ENCODE measurements at regions not wholly inside any gene's neighbourhood (a gene's known extent, or its start where the extent isn't known, plus 50 kb on each side); places are given as distances from the start of the nearest gene placed in this dataset.

DNA sequence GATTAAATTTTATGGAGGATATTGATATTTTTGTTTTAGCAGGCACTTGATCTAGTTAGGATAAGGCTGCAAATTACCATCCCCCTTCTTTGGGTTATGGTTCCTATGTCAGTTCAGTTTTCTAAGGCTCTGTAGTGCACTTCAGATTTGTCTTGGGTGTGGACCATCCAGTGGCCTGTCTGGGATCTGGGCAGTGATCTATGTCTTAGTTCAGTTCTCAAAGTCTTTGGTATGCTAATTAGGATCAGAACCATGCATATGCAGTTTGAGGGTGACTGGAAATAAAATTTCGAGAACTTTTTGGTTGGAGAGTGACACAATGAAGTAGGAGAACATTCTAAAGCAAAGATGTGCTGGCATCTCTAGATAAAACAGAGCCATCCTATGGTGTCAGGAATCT is 388.2 kb downstream of the MID1IP1 start:
- DNase-seq, result no peak

DNA sequence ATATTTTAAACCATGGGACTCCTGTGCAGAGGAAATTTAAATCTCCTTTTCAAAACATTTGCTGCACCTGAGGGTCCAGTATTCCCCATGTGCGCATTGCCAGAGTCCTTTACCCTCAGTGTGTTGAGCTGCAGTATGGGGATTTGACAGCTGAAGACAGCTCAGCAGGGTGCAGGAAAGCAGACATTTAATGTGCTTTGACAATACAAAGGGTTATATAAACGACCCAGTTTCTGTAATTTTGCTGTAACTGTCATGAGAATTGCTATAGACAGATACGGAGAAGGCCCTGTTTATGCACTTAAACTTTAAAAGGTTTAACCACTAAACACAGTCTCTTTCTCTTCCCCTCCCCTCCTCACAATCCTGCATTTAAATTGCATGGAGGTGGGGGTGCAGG is 393.4 kb downstream of the MID1IP1 start:
- no peak for DNase-seq

DNA sequence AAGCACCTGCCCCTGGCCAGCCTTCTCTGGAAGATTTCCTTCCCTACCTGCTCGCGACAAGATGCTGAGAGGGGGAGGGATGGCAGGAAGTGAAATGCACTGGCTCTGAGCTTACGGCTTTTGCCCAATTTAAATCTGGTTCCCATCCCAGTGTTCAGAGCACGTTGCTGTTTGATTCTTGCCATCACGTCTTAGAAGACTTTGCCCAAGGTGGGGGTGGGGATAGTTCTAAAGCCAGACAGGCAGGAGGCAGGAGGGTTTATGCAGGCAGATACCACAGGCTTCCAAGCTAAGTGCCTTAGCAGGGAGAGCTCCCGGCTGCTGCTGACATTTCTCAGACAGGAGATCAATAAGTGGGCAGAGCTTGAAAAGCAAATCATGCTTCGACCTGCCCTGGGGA is 393.9 kb downstream of the MID1IP1 start:
- DNase-seq, result no peak

DNA sequence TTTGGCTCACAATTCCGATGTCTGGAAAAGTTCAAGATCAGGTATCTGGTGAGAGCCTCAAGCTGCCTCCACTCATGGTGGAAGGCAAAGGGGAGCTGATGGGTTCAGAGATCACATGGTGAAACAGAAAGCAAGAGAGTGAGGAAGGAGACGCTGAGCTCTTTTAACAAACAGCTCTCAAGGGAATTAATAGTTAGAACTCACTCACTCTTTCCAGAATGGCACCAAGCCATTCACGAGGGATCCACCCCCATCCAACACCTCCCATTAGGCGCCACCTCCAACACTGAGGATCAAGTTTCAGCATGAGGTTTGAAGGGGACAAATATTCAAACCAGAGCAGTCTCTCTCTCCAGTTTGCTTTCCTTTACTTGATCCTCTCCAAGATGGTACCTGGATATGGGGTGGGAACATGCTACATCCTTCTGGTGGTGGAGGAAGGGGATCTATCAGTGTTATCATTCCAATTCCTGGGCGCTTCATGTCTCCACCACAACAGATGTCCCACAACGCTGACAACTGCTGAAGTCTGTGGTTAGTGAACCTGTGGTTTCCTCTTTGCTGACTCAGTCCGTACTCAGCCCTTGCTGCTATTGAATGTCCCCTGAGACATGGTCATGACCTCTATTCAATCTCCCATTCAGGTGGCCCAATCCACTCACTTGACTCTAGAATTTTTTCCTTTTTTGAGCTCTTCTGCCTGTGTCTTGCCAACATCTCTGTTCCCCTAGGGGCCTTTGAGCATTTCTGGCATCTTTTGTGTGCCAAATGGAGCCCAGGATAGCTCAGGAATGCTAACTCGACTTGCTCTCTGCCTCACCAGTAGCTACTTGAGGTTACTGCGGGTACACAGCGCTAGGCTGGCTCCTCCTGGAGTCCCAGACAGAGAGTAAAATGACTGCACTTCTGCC is 395.2 kb downstream of the MID1IP1 start:
- DNase-seq, result no peak

DNA sequence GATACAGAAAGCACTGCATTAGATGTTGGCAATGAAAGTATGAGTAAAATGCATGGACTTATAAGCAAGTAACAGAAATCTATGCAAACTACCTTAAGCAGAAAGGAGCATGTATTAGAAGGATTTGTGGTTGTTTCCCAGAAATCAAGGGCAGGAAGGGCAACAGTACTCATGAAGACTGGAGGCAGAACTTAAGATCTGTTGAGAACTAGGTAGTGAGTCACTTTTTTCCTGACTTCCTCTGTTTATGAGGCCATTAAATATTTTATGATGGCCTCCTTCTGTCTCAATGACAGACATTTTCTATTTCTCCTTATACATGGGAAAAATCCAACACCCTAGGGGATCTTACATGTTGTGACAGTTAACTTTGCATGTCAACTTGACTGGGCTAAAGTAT is 398.2 kb downstream of the MID1IP1 start:
- no peak for DNase-seq

DNA sequence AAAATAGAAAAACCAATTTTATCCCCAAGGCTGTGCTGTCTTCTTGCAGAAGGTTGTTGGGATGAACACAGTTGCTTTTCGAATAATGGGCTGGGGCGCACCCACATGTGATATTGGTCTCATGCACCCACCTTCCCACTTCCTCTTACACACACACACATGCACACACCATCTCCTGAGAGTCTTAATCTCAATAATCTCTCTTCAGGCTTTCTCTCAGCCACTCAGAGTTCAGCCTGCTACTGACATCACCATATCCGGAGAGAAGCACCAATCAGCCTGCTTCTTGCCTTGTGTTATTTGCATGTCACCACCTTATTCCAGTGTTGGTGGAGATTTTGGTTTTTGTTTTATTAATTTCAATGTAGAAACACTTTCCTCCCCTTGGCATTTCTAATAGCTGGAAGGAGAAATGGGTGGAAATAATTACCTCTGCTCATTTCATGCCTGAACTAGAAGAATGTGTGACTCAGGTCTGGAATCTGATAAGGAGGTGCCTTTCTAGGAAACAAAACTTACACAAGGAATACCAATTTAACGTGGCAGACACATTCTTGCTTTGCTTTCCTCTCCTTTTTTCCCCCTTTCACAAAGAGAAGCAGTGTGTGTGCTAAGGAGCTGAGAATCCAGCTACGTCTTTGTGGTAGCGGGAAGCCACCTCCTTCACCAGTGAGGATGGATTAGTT is 400.2 kb downstream of the MID1IP1 start:
- DNase-seq, result no peak

DNA sequence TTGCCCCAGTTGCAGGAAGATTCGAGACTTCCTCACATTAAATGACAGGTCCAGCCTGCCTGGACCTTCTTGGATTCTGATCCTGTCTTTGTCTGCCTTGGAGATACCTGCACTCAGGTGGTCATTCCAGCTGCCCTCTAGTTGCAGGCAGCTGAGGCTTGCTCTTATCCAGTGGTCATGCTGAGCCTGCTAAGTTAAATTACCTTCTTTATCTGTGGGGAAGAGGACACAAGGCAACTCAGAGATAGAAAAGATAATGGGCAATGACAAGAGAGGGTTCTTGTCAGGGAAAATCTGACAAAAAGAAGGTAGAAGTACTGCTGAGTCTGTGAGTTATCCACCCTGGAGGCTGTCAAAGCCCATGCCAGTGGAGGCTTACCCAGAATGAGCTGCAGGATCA is 401.4 kb downstream of the MID1IP1 start:
- DNase-seq, result no peak

DNA sequence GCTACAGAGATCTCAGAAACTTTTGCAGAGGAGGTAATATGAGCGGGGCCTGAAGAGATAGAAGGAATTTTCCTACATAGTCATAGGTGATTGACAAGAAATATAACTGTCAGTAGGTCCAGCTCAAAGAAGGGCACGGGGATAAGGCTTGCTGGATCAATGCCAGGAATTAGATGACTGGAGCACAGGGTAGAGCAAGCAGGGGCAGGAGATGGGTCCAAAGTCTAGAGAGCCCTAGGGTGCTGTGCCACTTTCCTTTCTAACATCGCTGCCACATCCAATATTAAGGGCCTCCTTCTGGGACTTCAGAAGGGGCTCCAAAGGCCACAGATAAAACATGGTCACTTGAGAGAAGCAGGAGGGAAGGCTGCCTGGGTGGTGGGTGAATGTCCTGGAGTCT is 402.2 kb downstream of the MID1IP1 start:
- no peak for DNase-seq

DNA sequence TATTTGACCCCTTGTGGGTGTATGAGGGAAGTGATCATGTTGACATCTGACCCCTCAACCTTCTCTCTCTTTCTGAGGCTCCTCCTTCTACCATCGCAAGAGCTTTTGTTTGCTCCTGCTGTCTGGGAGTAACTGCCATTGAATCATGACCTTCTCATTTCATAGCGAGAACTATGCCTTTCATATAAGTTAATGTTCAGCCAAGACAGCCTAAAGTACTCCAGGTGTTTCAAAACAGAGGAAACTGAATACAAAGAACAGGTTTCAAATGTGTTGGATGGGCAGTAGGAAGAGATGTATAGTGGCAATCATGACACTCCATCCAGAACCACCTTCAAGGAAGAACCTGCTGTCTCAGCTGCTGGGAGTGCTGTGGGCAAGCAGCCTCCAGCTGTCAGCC is 403.1 kb downstream of the MID1IP1 start:
- DNase-seq, result no peak

DNA sequence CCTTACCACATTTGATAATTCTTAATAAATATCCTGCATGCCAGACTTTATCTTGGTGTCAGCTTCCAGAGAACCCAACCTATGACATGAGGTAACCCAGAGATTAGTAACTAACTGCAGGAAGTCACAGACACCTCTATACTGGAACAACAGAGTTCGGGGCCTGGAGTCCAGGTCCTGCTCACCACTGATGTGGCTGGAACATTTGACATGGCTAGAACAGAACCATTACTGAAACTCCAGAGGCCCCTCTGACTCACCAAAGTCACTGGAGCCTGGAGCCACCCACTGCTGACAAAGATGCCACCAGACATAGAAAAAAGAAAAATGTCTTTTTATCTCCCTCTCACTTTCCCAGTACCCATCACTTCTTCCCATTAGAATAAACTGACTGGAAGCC is 403.7 kb downstream of the MID1IP1 start:
- no peak for DNase-seq

DNA sequence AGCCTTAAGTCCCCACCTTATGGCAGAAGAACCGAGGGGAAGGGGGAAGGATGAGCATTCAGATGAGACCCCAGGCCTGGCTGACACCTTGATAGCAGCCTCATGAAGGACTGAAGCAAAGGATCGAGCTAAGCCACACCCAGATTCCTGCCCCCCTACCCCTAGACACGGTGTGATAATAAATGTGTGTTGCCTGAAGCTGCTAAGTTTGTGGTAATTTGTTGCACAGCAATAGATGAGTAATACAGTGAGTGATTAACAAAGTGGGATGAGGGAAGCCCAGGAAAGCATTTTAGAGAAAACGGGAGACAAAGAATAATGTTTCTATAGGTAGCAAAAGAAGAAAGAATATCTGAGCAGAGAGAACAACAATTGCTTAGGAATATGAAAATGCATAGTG is 404.2 kb downstream of the MID1IP1 start:
- no peak for DNase-seq

DNA sequence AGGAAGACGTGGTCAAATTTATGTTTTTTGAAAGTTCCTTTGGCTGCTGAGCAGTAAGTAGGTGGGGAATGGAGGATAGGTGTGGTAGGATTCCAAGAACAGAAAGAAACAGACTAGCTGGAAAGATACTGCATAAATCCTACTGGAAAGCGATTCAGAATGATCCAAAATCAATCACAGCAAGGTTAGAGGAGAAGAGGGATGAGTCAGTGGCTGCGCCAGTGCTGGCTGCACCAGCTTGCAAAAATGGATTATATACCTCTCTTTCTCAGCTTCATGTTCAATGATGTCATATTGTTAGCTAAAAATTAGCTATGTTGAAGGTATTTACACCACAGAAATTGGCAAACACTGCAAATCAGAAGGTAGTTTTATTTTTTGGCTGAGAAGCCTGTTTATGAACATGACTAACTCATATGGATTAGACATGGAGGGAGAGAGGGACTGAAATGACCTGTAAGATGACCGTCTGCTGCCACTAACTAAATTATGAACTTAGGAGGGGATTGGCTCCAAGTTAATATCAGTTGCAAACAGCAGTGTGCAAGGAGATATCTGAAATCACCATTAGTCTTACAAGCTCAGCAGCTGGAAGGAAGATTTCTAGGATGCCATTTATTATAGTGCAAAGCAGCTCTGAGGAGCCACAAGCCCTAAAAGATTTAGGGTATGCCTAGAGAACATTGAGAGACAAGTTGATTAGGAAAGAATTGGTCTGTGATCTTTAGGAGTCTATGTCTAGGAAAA is 405.3 kb downstream of the MID1IP1 start:
- DNase-seq, result no peak

DNA sequence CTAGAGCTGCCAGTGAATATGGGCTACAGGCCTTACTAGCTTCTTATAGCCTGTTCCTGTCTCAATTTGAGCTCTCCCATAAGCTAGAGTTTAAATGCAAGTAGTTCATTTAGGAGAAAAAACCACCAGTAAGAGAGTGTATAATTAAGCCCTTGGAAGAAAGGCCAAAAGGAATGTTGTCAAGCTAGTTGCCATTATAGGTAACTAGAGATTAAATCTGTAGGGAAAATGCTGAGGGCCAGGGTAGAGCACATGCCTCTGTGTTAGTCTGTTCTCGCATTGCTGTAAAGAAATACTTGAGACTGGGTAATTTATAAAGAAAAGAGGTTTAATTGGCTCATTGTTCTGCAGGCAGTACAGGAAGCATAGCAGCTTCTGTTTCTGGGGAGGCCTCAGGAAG is 410.2 kb downstream of the MID1IP1 start:
- DNase-seq, result no peak

DNA sequence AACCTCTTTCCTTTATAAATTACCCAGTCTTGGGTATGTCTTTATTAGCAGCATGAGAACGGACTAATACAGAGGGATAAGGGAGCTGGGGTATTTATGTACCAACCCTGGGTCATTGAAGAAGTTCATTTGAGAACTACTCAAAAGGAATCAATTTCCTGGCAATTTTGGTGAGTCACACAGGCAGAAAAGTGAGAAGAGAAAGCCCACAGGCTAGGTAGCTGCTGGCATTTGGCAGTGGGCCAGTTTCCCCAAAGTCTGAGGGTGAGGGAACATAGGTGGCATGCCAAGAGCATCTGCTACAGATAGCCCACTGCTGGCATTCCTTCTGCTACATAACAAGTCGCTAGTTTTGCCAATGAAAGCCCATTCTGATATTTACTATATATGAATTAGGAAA is 411.2 kb downstream of the MID1IP1 start:
- no peak for DNase-seq

DNA sequence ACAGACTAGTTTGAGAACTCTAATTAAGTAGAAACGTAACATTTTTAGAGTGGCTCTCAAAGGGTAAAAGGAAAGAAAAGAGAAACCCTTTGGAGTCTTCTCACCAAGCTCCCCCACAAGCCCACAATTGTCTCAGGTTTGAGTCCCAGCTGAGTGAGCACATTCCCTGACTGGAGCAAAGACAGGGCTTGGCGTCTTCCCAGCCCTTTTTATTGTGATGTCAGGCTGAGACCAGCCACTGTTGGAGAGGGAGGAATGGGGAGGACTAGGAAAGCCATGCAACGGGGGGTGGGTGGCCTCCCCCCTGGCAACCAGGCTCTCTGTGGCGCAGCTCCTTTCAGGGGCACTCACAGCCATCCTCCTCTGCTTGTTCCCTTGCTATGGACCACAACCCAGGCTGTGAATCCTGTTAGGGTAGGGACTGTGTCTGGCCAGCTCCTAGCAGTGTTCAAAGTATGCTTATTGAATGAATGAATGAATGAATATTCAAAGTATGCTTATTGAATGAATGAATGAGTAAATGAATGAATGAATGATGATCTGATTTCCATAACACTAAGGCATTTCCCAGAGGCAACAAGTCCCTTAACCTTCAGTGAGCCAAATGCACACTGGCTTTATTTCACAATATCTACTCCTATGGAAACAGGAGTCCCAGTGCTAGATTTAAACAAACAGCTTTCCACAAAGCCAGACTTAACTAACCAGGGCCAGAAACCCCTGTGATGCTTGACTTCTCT is 413.3 kb downstream of the MID1IP1 start:
- no peak for DNase-seq

DNA sequence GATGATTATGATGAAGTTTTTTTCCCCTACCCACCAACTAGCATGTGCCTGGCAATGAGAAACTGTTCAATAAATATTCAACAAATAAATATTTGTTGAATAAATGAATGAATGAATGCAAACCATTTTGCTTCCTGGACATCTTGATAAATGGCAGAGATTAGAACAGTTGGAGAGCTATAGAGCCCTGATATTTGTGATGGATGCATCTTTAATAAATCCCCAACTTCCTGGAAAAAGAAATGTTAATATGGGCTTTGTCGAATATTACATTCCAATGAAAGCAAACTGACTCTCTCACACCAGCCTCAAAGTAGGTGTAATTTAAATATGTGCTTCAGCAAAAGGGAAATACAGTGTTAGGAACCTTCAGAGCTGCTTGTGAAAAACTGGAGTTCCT is 419.7 kb downstream of the MID1IP1 start:
- no peak for DNase-seq

DNA sequence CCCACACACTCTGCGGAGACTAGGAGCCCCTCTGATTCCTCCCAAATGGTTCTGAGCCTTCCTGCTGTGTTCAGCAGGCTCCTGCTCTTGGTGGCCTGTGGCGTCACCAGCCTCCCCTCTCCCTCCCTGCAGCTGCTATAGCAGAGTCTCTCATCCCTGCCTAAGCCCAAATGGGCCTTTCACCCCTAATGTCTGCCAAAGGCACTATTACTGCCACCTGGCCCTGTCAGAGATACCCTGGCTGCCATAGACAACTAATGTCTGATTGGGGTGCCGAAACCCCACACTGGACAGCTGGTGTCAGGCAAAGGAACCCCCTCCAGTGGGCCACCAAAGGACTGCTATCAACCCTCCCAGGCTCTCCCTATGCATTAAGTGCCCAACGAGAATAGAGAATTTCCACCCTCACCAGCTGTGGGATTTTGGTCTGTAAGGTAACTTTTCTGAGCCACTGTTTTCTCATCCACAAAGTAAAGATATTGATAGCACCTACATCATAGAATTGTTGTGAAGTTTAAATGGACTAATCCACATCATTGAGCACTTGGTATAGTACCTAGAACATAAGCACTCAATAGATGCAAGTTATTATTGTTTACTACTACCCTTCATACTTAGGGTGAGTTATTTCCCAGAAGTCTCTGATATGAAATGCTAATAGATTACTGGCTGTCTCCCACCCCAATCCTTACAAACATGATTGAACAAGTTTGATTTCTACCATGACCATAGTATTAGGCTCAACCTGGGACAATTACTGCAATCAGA is 421.3 kb downstream of the MID1IP1 start:
- no peak for DNase-seq

DNA sequence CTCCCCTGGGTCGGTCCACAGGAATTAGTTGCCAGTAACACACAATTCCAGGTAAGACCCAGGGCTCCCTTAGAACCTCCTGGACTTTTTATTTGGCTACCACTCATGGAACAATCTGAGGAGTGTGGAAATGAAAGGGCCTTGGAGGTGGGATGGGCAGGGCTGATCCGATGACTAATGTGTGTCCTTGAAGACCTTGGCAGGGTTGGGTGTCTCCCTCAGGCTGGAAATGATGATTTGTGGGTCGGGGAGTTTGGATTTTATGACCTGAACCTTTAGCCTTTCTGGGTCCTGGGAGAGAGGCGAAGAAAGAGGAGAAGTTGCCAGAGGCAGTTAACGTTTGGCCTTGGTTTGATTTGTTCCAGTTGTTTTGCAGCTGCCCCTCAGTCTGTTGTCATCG is 425.0 kb downstream of the MID1IP1 start:
- no peak for DNase-seq

DNA sequence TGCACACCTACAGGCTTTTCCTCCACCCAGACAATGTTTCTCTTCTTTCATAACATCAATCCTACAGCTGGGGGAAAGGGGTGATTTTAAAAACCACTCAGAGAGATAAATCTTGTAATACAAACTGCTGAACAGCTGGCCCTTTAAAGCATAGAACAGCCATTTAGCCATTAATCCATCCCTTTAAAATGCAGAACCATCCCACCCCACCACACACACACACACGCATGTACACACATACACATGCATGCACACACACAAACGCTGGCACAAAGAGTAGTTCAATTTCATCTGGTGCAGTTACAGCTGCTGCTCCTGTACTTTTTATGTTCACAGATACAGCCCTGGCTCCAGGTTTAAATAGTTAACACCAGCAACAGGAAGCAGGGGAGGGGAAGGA is 426.1 kb downstream of the MID1IP1 start:
- peak; percentile 92 for DNase-seq

DNA sequence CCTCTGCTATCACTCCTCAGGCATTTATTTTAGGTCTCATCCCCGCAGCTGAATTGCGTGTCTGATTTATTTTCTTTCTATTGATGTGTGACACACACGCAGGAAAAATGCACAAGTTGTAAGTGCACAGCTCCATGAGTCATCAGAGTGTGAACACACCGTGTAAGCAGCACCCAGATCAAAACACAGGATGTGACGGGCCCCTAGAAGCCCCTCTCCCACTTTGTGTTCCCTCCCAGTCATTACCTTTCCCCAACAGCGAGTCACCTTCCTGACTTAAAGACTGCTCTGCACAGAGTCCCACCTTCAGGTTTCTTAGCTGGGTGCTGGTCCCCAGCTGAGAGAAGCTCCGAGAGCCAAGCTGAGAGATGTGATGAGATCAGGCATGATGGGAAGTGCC is 436.7 kb downstream of the MID1IP1 start:
- DNase-seq, result no peak

DNA sequence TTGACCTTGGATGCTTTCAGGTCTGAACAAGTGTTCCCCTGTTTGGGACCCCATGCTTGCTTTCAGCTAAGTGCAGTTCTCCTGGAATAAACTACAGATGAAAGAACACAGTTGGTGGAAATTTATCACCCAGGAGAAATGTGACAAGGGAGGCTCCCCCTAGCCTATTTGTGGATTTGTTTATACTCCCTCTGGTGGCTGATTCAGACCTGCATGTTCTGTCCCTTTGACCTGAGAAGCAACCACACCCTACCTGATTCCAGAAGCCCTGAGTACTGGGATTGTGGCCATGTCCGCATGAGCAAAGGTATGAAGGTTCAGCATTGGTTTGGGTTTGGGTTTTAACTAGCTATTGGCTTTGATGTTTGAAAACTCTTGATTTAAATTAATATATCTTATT is 440.9 kb downstream of the MID1IP1 start:
- DNase-seq, result peak; percentile 24

DNA sequence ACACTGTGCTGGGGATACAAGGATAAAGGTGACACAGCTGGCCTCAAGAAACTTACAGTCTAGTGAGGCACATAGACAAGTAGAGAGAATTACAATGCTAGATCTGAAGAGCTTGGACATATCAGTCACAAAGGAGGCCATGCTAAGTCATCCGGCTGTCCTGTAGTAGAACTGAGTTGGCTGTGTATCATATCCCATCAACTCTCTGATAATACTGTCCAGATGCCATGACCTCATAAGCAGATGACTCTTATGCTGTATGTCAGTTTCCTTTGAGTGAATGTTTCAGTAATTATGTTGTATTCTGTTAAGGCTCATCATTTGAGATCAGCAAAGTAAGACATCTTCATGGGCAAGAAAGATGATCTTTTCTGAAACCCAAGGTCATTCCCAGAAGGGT is 442.9 kb downstream of the MID1IP1 start:
- no peak for DNase-seq

Measured in NCI-H524 treated with DMSO at 0.1 percent for 48 hours (cell line).